HG03520 (cell line): ENCODE measurements at regions not wholly inside any gene's neighbourhood (a gene's known extent, or its start where the extent isn't known, plus 50 kb on each side); places are given as distances from the start of the nearest gene placed in this dataset.
"Not testable (repeated sequence)": the region's sequence is repeated elsewhere in the genome, so short reads cannot be mapped to it uniquely, and the experiment has no call there.

Source experiments
- ATAC-seq: cut with Tn5 transposase; IDR thresholded peaks from one replicate; pipeline ENCODE4 v1.9.1; 2021; ENCODE audit warnings: mild to moderate bottlenecking, moderate library complexity; ENCODE audit not compliant: unreplicated experiment

DNA sequence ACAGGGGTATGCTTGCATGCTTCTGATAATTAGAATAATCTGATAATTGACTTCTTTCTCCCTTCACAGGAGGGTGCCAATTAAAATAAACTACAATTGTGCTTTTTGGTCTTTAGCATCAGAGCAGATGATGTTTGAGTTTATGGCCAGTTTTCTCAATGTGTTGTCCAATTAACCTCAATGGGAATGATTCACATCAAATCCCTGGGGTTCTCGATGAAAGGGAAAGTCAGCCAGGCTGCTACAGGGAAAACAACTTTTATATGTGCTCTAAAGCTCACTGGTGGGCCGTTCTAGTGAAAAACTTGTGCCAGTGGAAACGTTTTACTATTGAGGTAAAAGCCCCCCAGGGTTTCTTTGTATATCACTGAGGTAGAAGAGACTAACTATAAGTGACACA is 887.3 kb upstream of the CRIM1 start:
- no peak for ATAC-seq

DNA sequence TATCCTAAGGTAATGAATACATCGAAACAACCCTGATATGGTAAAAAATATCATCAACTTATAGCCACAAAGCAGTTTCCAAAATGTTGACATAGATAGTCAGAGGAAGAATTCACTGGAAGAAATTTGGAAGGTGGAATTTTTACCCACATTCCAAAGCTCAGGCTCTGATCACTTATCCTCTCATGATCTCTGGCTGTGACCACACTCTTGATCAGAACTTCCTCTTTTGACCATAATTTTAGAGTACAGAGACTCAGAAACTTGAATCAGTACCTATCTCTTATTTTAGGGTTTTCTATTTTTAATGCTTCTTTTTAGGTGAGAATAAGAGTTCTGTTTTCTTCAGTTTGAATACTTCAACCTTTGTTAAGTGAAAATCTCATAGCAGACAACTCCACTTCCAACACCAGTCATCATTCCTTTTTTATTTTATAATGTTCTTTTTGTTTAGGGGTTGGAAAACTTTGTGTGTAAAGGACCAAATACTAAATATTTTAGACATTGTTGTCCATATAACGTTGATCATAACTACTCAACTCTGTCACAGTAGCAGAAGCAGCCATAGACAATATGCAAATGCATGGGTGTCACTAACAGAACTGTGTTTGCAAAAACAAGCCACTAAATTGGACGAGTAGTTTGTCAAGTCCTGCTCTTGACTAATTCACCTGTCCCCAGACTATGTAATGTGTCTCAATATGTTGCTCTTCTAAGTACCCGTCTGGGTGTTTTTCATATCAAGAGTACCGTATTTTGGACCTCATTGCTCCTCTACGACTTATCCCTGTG is 891.6 kb upstream of the CRIM1 start:
- ATAC-seq = peak; percentile 55

DNA sequence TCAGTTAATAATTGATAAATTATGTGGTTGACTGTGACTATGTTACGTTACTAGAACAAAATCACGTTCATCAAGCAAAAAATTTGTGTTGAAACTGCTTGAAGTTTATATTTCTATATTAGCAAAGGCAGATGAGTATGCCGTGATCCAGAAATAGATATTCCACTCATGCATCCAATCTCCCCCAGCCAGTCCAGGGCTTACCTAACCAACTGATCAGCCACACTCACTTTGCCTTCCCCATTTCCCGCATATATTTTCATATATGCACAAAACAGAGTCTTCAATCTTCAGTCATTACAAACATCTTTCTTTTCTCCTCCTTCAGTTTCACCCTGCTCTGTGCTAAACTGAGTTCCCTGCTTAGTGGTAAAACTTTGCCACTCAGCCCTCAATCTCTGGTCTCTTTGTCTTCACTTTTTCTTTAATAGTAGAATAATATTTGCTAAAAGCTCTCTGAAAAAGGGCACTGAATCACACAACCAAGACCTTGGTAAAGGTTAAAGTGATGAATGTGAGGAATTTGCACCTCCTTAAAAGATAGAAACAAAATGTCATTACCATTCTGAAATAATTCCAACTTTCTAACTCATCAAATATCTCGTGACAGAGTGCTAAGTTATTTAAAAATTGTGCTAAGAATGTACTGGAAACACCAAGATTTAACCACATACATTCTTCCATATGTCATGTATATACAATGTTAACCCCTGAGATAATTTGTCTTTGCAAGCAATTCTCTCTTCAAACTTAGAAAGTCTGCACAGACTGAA is 893.2 kb upstream of the CRIM1 start:
- no peak for ATAC-seq

DNA sequence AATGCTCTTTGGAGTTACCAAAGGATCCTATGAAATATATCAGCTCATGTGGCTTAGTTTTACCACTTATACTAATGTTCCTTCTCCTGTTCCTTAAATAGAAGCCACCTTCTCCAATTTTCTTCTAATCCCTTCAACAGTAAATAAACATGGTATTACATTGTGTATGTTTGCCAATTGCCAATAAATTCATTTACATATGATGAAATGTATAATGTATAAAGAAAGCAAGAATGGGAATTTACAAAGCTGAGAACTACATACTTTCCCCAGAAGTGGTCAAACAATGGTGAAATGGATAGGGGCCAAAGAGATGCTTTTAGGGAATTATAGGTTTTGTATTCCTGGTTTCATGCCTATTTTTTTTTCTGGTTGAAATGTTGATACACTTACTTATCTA is 894.2 kb upstream of the CRIM1 start:
- no peak for ATAC-seq

DNA sequence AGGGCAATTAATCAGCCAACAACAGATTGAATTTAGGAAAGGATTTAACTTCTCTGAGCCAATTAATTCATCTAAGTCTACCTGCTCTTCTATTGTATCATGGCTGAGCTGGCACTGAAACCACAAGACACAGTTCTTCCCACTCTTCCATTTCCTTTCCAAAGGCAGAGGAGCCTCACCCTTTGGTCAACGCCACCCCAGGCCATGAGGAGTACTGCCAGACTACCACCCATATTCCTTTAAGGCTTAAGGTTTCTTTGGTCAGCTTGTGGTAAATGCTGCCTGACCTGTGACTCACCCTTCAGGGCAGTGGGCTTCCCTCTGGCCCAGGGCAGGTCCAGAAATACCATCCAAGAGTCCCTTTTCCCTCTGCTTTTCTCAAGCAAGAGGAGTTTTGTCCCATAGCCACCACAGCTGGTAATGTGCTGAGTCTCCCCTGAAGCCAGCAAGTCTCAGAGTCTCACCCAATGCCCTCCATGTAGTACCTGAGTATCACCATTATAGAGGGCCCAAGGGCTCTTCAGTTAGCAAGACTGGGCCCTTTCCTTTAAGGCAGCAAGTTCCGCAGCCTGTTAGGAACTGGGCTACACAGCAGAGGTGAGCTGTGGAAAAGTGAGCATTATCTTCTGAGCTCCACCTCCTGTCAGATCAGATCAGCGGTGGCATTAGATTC is 900.5 kb upstream of the CRIM1 start:
- no peak for ATAC-seq

DNA sequence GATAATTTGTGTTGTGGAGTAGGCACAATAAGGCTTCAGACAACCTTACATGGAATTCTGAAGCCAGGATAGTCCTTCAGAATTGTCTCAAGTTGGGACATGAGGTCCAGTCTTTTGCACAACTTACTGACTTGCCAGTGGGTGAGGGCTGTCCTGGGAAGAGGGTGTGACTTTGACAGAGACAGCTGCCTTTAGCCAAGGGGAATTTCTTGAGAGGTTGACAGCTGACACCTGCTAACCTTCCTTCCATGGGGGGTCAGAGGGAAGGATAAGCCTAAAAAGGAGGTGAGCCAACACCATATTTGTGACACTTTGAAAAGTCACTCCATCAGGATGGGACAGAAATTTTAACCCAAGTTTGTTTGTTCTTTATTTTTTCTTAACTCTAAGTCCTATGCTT is 907.8 kb upstream of the CRIM1 start:
- ATAC-seq = no peak

DNA sequence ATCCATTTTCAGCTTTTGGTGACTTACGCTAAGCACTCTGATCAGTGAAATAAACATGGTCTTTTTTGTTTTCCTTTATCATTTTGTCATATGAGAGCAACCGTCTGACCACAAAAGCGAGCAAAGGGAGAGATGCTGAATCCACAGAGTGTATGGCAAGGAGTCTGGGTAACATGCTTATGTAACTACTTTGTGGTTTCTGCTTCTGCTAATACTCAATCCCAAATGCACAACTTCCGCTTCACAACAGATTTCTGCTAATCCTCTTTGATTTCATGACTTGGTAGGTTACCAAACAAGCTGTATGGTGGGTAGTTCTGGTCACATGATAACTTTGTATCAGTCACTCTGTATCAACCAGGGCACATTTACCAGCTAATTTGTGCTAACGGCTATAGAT is 908.4 kb upstream of the CRIM1 start:
- ATAC-seq = no peak

- ATAC-seq = no peak
Observed at GRCh38 chr2:35443087-35443486, 912.5 kb upstream of the CRIM1 start.

GRCh38 chr2:35441575-35441974 is 914.0 kb upstream of the CRIM1 start:
- ATAC-seq = not testable (repeated sequence)

- ATAC-seq = not testable (repeated sequence)
Observed at GRCh38 chr2:35440308-35440707, 915.3 kb upstream of the CRIM1 start.

DNA sequence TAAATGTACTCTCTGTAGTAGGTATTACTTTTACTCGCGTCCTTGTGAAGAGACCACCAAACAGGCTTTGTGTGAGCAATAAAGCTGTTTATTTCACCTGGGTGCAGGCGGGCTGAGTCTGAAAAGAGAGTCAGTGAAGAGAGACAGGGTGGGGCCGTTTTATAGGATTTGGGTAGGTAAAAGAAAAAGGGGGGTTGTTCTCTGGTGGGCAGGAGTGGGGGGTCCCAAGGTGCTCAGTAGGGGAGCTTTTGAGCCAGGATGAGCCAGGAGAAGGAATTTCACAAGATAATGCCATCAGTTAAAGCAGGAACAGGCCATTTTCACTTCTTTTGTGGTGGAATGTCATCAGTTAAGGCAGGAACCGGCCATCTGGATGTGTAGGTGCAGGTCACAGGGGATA is 918.7 kb upstream of the CRIM1 start:
- not testable (repeated sequence) for ATAC-seq

DNA sequence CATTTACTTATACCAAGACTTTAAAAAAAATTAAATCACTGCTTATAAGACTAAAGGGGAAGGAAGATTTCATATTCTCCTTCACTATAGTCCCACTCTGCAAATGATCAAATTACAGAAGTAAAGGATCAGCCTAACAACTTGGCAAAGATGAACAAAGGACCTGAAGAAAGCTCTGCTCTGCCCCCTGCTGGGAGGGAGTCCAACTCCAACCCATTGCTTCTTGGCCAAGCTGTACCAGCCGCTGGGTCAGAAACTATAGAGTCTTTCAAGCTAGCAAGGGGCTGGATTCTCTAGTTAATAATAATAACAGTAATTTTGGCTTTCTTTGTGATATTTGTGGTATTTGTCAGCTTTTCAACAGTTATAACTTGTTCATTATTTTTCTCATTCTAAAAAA is 927.0 kb upstream of the CRIM1 start:
- no peak for ATAC-seq

GRCh38 chr2:35421485-35421884 is 934.1 kb upstream of the CRIM1 start:
- no peak for ATAC-seq

GRCh38 chr2:35417293-35417692 is 938.3 kb upstream of the CRIM1 start:
- ATAC-seq = no peak

GRCh38 chr2:35416391-35417140 is 939.0 kb upstream of the CRIM1 start:
- ATAC-seq = no peak

DNA sequence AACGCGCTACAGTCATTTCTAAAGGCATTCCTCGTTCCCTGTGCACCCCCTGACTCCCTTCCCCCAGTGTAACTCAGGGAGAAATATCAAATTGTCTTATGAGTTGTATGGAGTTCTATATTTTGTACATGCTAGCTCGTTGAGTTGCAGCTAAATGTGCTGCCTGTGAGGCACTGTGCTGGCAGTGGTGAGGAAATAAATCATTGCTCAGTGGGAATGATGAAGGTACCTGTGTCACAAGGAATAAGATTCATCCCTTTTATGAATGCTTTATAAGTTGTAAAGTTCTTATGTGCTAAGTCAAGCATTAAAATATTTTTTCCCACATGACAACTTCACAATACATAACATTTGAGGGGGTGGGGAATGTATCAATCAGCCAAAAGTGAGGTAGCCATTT is 939.6 kb upstream of the CRIM1 start:
- no peak for ATAC-seq

- ATAC-seq = no peak
Observed at GRCh38 chr2:35415282-35415681, 940.3 kb upstream of the CRIM1 start.

- peak; percentile 79 for ATAC-seq
Observed at GRCh38 chr2:35410431-35411061, 945.0 kb upstream of the CRIM1 start.

- ATAC-seq = no peak
Observed at GRCh38 chr2:35409762-35410161, 945.8 kb upstream of the CRIM1 start.

DNA sequence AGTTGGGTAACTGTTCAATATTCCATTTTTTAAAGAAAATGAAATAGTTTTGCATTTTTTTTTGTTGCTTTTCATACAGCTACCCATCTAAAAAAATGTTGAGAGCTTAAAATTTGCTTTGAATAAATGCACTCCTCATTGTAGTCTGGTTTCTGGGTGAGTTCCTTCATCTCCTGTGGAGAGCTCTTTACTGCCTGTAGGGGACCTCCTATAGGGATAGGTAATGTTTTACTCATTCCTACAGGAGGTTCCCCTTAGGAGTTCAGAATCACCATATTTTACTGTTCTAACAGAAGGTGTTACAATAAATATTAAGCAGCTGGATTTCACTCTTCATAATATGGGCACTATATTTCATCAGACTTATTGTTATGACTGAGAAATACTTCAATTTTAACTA is 947.3 kb upstream of the CRIM1 start:
- ATAC-seq = no peak
